IPS DF 4.7 (cell line): ENCODE measurements at regions not wholly inside any gene's neighbourhood (a gene's known extent, or its start where the extent isn't known, plus 50 kb on each side); places are given as distances from the start of the nearest gene placed in this dataset.
A peak's percentile ranks its signal among the peaks of the same experiment; 100 is the strongest.
"Not testable (repeated sequence)": the region's sequence is repeated elsewhere in the genome, so short reads cannot be mapped to it uniquely, and the experiment has no call there.

ENCODE experiments used
- DNase-seq: peaks from one replicate; pipeline ENCODE4 v3.0.0-alpha.2; 2013; ENCODE audit warnings: low spot score; ENCODE audit errors: extremely low read depth

DNA sequence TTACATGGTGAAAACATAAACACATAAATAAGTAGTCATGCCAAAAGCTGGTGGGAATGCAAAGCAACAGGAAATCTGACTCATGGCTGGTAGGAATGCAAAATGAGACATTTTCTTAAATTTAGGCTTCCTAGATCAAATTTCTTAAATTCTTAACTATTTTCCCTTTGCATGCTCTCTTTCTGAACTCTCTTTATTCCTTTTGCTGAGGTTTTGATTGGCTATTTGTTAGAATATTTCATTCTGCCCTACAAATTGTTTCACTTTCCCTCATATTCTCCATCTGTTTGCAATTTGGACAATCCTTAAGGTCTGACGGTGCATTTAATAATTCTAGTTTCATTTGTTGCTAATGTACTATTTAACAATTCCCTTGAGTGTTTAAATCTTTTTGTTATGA, 437.5 kb upstream of the RGS17 start:
- no peak for DNase-seq

DNA sequence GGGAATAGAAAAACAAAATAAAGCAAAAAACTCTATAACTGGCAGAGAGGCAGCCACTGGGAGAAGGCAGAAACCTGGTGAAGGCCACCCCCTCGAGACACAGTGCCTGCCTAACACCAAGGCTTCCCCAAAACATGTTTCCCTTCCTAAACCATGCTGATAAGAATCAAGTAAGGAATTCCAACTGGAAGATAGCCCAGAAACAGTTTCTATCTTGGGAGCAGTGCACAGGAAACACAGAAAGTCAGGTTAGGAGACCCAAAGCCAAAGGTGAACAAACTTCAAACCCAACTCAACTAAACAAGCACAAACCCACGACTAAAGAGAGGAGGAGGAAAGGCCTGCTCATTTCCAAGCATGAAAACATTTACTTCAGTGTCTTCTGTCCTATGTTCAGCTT, 433.7 kb upstream of the RGS17 start:
- no peak for DNase-seq

DNA sequence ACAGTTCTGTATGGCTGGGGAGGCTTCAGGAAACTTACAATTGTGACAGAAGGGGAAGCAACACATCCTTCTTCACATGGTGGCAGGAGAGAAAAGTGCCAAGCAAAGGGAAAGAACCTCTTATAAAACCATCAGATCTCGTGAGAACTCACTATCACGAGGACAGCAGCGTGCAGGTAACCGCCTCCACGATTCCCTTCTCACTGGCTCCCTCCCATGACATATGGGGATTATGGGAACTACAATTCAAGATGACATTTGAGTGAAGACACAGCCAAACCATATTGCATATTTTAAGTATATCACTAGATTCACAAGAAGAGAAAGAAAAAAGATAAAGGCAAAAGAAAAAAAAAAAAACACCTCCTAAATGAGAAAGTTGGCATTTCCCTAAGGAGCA, 431.9 kb upstream of the RGS17 start:
- no peak for DNase-seq

GRCh38 chr6:153553627-153554026, 422.5 kb upstream of the RGS17 start:
- DNase-seq = peak; percentile 62

- DNase-seq = no peak
These were observed 408.5 kb upstream of the RGS17 start for GRCh38 chr6:153539602-153540001.

DNA sequence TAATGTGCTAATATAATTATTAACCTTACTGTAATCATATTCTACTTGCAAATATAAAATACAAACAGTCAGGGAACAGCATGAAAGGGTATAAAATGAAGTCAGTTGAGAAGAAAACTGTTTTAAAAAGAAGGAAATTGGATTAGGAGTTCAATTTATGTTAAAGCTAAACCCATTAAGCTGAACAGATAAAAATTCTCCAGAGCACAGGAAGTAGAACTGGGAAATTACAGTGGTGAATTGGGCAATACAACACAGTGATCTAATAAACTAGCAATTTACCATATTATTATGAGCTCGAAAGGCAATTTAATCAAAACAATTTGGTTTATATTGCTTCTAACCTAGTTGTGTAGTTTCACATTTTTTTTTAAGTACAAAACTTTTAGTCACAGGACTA, 407.4 kb upstream of the RGS17 start:
- no peak for DNase-seq

GRCh38 chr6:153537422-153537821, 406.3 kb upstream of the RGS17 start:
- DNase-seq = no peak

GRCh38 chr6:153526479-153526878, 395.4 kb upstream of the RGS17 start:
- DNase-seq = no peak

GRCh38 chr6:153525998-153526397, 394.9 kb upstream of the RGS17 start:
- DNase-seq = no peak

GRCh38 chr6:153523390-153523789, 392.3 kb upstream of the RGS17 start:
- no peak for DNase-seq

DNA sequence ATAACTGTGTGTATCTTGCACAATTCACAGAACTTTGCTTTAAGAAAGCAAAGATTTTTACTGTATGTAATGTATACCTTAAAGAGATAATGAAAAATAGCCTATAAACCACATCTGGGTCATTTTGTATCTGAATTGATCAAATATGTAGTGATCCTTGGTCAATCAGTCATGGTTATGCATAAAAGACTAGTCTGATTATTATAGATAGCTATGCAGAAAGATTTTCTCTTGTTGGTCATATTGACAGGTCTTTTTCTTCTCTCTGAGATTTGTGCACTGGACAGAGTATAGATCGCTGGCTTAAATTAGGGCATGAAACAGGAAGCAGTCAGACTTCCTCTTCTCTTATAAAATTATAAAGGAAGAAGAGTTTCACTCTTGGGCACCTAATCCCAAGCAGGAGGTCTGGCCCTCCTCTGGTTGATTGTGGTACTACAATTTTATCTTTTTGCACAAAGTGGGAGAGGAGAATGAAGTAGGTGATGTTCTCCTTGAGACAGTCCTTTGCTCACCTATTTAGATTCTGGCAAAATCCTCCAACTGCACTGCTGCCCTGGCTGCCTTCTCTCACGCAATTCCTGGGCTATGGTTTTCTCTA, 380.9 kb upstream of the RGS17 start:
- peak; percentile 33 for DNase-seq

- DNase-seq = peak; percentile 33
These were observed 372.7 kb upstream of the RGS17 start for GRCh38 chr6:153503810-153504209.

DNA sequence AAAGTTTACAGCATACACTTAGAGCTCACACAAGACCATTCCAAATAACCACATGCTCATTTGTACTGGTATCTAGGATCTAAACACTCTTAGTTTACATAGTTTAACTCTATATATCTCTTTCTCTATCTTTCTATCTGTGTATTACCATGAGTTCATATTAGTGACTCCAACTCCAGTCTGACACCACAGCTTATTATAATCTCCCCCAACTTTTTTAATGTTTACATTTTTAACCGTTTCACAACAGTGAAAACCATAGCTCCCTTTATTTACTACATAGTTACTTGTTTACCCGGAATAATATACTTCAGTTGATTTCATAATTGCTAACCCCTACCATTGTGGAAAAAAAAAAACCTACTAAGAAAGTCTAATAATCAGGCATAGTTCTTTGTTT, 362.4 kb upstream of the RGS17 start:
- no peak for DNase-seq

DNA sequence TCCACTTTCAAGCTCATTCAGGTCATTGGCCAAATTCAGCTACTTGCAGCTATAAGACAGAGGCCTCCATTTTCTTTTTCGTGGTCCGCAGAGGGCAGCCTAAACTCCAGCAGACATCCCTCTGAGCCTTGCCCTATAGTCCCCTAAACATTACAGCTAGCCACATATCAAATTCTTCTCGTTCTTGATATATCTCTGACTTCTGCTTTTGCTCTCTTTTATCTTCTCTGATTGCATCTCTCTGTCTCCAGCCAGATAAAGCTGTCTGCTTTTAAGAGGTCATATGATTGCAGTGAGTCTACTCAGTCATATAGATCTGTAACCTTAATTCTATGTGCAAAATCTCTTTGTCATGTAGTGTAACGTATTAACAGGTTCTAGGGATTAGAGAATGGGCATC, 358.4 kb upstream of the RGS17 start:
- DNase-seq = no peak

DNA sequence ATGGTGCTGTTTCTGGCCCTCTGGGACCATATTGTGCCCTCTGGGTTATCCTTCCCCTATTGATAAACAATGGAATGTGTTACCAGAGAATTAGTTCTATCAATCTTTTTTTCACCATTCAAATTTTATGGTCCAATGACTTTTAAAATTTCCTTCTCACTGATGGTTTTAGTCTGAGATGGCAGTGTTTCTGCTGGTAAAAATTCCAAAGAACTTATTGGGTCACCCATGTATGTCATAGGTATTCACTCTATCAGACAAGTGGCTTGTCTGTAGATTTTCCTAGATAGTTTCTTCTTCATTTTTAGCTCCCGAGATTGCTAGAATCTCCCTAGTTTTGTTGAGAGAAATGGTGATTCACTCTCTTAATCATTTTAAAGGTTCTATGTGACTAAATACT, 357.2 kb upstream of the RGS17 start:
- no peak for DNase-seq

- DNase-seq = no peak
These were observed 354.0 kb upstream of the RGS17 start for GRCh38 chr6:153485072-153485471.

- DNase-seq = no peak
These were observed 353.0 kb upstream of the RGS17 start for GRCh38 chr6:153484056-153484455.

- no peak for DNase-seq
These were observed 345.2 kb upstream of the RGS17 start for GRCh38 chr6:153476243-153476642.

GRCh38 chr6:153465050-153465449, 334.0 kb upstream of the RGS17 start:
- no peak for DNase-seq

GRCh38 chr6:153449279-153449678, 318.2 kb upstream of the RGS17 start:
- DNase-seq = no peak

DNA sequence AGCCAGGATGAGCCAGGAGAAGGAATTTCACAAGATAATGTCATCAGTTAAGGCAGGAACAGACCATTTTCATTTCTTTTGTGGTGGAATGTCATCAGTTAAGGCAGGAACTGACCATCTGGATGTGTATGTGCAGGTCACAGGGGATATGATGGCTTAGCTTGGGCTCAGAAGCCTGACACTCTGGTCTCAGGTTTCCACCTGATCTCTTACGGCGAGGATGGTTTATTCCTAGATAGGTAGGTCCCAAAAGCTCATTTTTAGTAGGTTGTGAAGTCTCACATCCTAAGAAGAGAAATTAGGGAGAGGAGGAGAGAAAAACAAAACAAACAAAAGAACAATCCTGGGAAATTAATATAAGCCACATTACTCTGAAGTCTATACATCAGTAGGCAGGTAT, 311.7 kb upstream of the RGS17 start:
- DNase-seq = not testable (repeated sequence)

GRCh38 chr6:153442096-153442495, 311.0 kb upstream of the RGS17 start:
- DNase-seq = no peak

- no peak for DNase-seq
These were observed 306.1 kb upstream of the RGS17 start for GRCh38 chr6:153437193-153437592.

GRCh38 chr6:153436351-153436750, 305.3 kb upstream of the RGS17 start:
- no peak for DNase-seq
